Fibroblast of mammary gland (primary cell): ENCODE measurements at regions not wholly inside any gene's neighbourhood (a gene's known extent, or its start where the extent isn't known, plus 50 kb on each side); places are given as distances from the start of the nearest gene placed in this dataset.

Experiments used
- DNase-seq: peaks from one replicate; pipeline ENCODE4 v3.0.0-alpha.2; 2010; ENCODE audit warnings: low read depth
- H3K4me3 ChIP-seq: 2 replicates; pipeline ENCODE4 v1.5.1; 2011; ENCODE audit warnings: low read depth, mild to moderate bottlenecking, low read length, moderate library complexity; ENCODE audit not compliant: control insufficient read depth
- CTCF ChIP-seq: conservative IDR thresholded peaks from 2 replicates; pipeline ENCODE4 v1.5.1; 2011; ENCODE audit warnings: low read depth, low read length, inconsistent platforms; ENCODE audit not compliant: control insufficient read depth, insufficient read depth

GRCh38 chr6:25113436-25113835 is 165.7 kb upstream of the CARMIL1 start:
- H3K4me3 ChIP-seq = no peak overlapping the region
- DNase-seq = no peak
- no peak for TF ChIP-seq CTCF

GRCh38 chr6:25118038-25118437 is 161.1 kb upstream of the CARMIL1 start:
- no peak for TF ChIP-seq CTCF
- no peak overlapping the region for H3K4me3 ChIP-seq
- no peak for DNase-seq

- DNase-seq = no peak
- no peak for TF ChIP-seq CTCF
- H3K4me3 ChIP-seq = no peak overlapping the region
These were observed 158.0 kb upstream of the CARMIL1 start for GRCh38 chr6:25121186-25121585.

- peak; percentile 16 for DNase-seq
- TF ChIP-seq CTCF = no peak
- no peak overlapping the region for H3K4me3 ChIP-seq
These were observed 157.2 kb upstream of the CARMIL1 start for GRCh38 chr6:25122001-25122400.

GRCh38 chr6:25122622-25123237 is 156.4 kb upstream of the CARMIL1 start:
- DNase-seq = no peak
- no peak for TF ChIP-seq CTCF
- no peak overlapping the region for H3K4me3 ChIP-seq

GRCh38 chr6:25124216-25124715 is 154.9 kb upstream of the CARMIL1 start:
- DNase-seq = no peak
- TF ChIP-seq CTCF = no peak
- H3K4me3 ChIP-seq = no peak overlapping the region

GRCh38 chr6:25125736-25126135 is 153.4 kb upstream of the CARMIL1 start:
- no peak overlapping the region for H3K4me3 ChIP-seq
- no peak for DNase-seq
- TF ChIP-seq CTCF = no peak
